ENCODE measurements at regions not wholly inside any gene's neighbourhood (a gene's known extent, or its start where the extent isn't known, plus 50 kb on each side); places are given as distances from the start of the nearest gene placed in this dataset.

- in situ Hi-C loops (cut with HindIII; ENCODE audit: low pct_unique_long_range_greater_than_20kb, low sequenced_read_pairs), result no loop called here
- DNase-seq (ENCODE audit: low read depth, low spot score), result no peak
Measured at GRCh38 chr12:42696406-42697149, 107.0 kb upstream of the PRICKLE1 start.

DNA sequence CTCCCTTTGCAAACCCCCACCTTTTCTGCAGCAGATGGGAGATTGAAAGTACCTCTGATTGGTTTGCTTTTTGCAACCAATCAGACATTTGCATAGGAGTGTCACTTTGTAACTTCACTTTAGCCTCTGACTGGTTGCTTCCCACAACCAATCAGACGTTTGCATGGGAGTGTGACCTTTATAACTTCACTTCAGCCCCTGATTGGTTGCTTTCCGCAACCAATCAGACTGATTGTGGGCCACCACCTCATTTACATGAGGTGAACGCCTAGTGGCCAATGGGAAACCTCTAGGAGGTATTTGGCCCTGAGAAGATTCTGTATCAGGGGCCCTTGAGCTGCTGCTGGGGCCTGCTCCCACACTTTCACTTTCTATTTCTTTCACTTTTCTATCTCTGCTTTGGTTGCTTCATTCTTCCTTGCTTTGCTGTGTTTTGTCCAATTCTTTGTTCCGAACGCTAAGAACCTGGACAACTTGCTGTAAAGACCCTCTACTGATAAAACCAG, 106.0 kb upstream of the PRICKLE1 start:
- in situ Hi-C loops (cut with HindIII; ENCODE audit: low pct_unique_long_range_greater_than_20kb, low sequenced_read_pairs), result no loop called here
- no peak for DNase-seq (ENCODE audit: low read depth, low spot score)

DNA sequence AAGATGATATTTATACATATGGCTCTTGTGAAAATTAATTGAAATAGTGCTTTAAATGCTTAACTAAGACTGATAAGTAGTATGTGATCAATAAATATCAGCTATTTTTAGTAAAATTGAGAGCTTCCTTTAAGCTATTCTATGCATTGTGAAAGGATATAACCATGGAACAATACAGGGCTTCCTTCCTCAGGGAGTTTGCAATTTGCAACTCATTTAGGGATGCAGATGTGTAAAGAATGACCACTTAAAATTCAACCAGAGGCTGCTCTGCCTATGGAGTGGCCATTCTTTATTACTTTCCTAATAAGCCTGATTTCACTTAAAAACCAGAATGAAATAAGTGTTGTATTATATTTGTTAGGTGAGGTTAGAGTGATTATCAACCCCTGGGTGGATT, 103.2 kb upstream of the PRICKLE1 start:
- in situ Hi-C loops (cut with HindIII; ENCODE audit: low pct_unique_long_range_greater_than_20kb, low sequenced_read_pairs), result no loop called here
- DNase-seq (ENCODE audit: low read depth, low spot score), result no peak

GRCh38 chr12:42691991-42692557, 102.5 kb upstream of the PRICKLE1 start:
- in situ Hi-C loops (cut with HindIII; ENCODE audit: low pct_unique_long_range_greater_than_20kb, low sequenced_read_pairs), result no loop called here

GRCh38 chr12:42690264-42690663, 100.7 kb upstream of the PRICKLE1 start:
- in situ Hi-C loops (cut with HindIII; ENCODE audit: low pct_unique_long_range_greater_than_20kb, low sequenced_read_pairs), result no loop called here

More at GRCh38 chr12:42691991-42692557, 102.5 kb upstream of the PRICKLE1 start:
- no peak for DNase-seq (ENCODE audit: low read depth, low spot score)

DNA sequence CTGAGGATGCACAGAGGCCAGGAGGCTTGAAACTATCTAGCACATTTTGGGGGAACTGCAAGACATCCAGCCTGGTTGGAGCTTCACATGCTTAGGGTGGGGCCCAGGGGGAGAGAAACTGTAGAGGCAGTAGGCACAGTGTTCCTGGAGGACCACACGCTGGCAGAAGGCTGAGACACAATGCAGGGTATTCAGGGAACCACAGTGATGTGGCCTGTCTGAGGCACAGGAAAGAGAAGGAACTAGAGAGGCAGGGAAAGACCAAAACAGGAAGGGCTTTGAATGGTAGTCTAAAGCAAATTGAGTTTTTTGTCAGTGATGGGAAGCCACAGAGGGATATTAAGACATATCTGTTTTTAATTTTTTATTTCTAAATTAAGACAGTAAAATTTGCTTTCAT, 100.2 kb upstream of the PRICKLE1 start:
- peak; percentile 81 for DNase-seq (ENCODE audit: low read depth, low spot score)
- in situ Hi-C loops (cut with HindIII; ENCODE audit: low pct_unique_long_range_greater_than_20kb, low sequenced_read_pairs), result no loop called here

More at GRCh38 chr12:42690264-42690663, 100.7 kb upstream of the PRICKLE1 start:
- DNase-seq (ENCODE audit: low read depth, low spot score), result no peak

- peak; percentile 86 for DNase-seq (ENCODE audit: low read depth, low spot score)
- in situ Hi-C loops (cut with HindIII; ENCODE audit: low pct_unique_long_range_greater_than_20kb, low sequenced_read_pairs), result no loop called here
Measured at GRCh38 chr12:42686514-42687172, 97.1 kb upstream of the PRICKLE1 start.

DNA sequence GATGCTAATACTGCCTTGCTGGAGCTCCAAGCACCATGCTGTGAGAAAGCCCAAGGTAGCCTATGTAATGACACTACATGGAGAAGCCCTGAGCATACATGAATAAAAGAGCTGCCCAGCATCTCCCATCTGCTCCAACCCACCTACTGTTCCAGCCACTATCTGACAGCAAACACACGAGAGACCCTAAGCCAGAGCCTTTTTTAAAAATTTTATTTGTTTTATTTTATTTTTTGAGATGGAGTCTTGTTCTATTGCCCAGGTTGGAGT, 95.2 kb upstream of the PRICKLE1 start:
- no peak for DNase-seq (ENCODE audit: low read depth, low spot score)
- in situ Hi-C loops (cut with HindIII; ENCODE audit: low pct_unique_long_range_greater_than_20kb, low sequenced_read_pairs), result no loop called here

DNA sequence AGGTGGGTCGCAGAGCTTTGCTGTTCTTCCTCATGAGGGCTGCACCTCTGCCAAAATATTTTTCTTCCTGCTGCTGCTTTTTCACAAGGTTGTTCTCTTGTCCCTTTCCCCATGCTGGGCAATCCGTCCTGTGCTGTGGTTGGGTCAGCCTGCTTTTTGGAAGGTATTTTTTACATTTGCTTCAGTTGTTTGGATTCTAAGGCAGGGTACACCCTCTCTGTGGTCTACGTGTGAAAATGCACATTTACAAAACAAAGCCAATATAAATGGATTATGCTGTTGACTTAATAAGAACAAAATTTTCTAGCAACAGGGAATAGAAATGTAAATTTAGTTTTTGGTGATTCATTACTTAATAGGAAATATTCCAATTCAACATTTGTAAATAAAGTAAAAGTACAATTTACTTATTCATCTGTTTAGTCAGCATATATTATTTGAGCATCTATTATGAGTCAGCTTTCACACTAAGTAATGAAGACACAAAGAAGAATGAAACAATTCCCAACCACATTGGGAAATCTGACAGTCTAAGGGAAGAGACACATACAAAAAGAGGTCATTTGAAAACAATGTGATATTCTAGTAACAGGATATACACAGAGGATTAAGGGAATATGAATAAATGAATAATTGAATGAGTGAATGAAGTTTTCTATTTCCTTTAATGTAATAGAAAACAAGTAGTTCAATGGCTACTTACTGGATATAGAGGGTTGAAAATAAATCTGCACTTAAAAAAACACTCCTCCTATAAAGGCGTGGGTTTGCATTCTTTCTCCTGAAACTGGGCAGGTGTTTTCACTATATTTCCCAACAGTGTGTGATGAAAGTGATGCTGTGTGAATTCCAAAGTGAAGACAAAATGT, 94.6 kb upstream of the PRICKLE1 start:
- in situ Hi-C loops (cut with HindIII; ENCODE audit: low pct_unique_long_range_greater_than_20kb, low sequenced_read_pairs), result no loop called here
- no peak for DNase-seq (ENCODE audit: low read depth, low spot score)

DNA sequence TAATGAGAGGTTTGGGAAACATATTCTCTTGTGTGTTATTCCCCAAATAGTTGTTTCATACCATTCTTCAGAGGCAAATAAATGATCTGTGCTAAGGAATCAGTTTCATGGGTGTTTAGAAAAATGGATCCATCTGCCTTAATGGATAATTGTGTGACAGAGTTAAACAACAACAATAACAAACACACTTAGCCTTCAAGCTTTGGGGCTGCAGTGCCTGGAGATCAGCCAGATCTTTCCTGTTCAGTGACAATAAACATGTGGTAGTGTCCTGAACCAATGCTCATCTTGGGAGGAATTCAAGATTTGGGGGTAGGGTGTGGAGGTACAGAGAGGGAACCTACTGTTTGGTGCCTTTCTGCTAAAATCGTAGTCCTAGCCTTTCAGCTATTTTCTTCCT, 93.7 kb upstream of the PRICKLE1 start:
- DNase-seq (ENCODE audit: low read depth, low spot score), result no peak
- in situ Hi-C loops (cut with HindIII; ENCODE audit: low pct_unique_long_range_greater_than_20kb, low sequenced_read_pairs), result no loop called here

GRCh38 chr12:42679466-42679865, 89.9 kb upstream of the PRICKLE1 start:
- DNase-seq (ENCODE audit: low read depth, low spot score), result no peak
- in situ Hi-C loops (cut with HindIII; ENCODE audit: low pct_unique_long_range_greater_than_20kb, low sequenced_read_pairs), result no loop called here

DNA sequence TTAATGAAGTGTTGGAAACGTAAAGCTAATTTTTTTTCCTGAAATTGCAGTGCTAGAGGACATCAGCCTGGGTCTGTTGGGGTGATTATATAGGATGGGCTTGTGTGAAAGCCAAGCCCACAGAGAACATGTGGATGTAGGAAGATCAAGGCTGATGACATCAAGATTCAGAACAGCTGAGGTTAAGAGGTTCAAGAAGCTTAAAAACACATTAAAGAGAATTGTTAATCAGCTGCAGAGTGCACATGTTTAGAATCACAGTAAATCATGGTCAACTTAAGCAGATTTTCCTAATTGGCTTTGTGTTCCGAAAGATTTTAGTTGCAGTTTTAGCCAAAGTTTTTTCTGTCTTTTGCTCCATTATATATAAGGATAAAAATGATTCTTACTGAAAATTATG, 87.9 kb upstream of the PRICKLE1 start:
- no peak for DNase-seq (ENCODE audit: low read depth, low spot score)
- in situ Hi-C loops (cut with HindIII; ENCODE audit: low pct_unique_long_range_greater_than_20kb, low sequenced_read_pairs), result no loop called here

DNA sequence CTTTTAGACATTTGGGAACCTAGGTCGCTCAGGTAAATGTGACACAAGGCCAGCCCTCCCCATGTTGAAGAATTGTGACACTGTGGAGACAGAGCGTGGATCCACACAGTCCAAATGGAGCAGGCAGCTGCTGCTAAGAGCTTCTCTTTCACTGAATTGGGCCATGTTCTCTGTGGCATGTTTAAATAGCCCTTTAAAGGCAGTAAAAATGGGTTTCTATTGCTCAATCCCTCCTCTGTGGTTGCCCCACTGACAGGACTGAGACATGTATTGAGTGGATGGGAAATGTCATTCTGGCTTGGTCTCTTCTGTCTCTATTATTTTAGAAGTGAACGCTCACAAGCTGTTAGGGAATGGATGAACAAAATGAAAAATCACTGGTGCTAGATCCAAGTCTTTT, 84.0 kb upstream of the PRICKLE1 start:
- no peak for DNase-seq (ENCODE audit: low read depth, low spot score)

DNA sequence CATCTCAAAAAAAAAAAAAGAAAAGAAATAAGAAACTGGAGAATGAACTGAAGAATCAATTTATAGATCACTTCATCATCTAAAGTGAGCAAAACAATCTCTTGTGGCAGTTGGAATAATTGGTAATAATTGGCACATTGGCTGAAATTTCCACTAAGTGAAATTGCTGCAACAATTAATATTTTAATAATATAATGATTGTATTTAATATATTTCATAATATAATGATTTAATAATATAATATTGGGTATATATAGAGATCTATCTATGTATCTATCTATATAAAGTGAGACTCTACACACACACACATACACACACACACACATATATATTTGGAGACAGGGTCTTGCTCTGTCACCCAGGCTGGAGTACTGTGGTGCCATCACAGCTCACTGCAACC, 81.2 kb upstream of the PRICKLE1 start:
- in situ Hi-C loops (cut with HindIII; ENCODE audit: low pct_unique_long_range_greater_than_20kb, low sequenced_read_pairs), result no loop called here
- no peak for DNase-seq (ENCODE audit: low read depth, low spot score)

More for the DNA sequence above, 84.0 kb upstream of the PRICKLE1 start:
- in situ Hi-C loops (cut with HindIII; ENCODE audit: low pct_unique_long_range_greater_than_20kb, low sequenced_read_pairs), result no loop called here

- peak; percentile 13 for DNase-seq (ENCODE audit: low read depth, low spot score)
- in situ Hi-C loops (cut with HindIII; ENCODE audit: low pct_unique_long_range_greater_than_20kb, low sequenced_read_pairs), result no loop called here
Measured at GRCh38 chr12:42669553-42669952, 80.0 kb upstream of the PRICKLE1 start.

GRCh38 chr12:42666671-42667243, 77.2 kb upstream of the PRICKLE1 start:
- no peak for DNase-seq (ENCODE audit: low read depth, low spot score)
- in situ Hi-C loops (cut with HindIII; ENCODE audit: low pct_unique_long_range_greater_than_20kb, low sequenced_read_pairs), result no loop called here

GRCh38 chr12:42663621-42664020, 74.1 kb upstream of the PRICKLE1 start:
- in situ Hi-C loops (cut with HindIII; ENCODE audit: low pct_unique_long_range_greater_than_20kb, low sequenced_read_pairs), result no loop called here
- DNase-seq (ENCODE audit: low read depth, low spot score), result no peak
